Colonic mucosa (tissue), 4 donors: ENCODE measurements at regions not wholly inside any gene's neighbourhood (a gene's known extent, or its start where the extent isn't known, plus 50 kb on each side); places are given as distances from the start of the nearest gene placed in this dataset.
"Not testable (repeated sequence)": the region's sequence is repeated elsewhere in the genome, so short reads cannot be mapped to it uniquely, and the experiment has no call there.

Experiments
- DNase-seq: peaks from one replicate; pipeline ENCODE4 v3.0.0-alpha.2; 2020
- H3K27ac ChIP-seq: fragments of 200-600 bp; one replicate; pipeline ENCODE4 v1.8.0; 2021
- H3K27me3 ChIP-seq: fragments of 200-600 bp; one replicate; pipeline ENCODE4 v1.8.0; 2021
- H3K36me3 ChIP-seq: fragments of 200-600 bp; one replicate; pipeline ENCODE4 v1.8.0; 2021
- H3K4me1 ChIP-seq: fragments of 200-600 bp; one replicate; pipeline ENCODE4 v1.8.0; 2021; ENCODE audit warnings: mild to moderate bottlenecking
- H3K4me3 ChIP-seq: fragments of 200-600 bp; one replicate; pipeline ENCODE4 v1.8.0; 2021
- H3K9ac ChIP-seq, 2 donors: one replicate each; pipeline ENCODE4 v1.7.0; 2013; ENCODE audit warnings: control low read depth in 2 of 2, low read depth in 2 of 2, low read length in 2 of 2
- H3K9me3 ChIP-seq: fragments of 200-600 bp; one replicate; pipeline ENCODE4 v1.8.0; 2021
- CTCF ChIP-seq: fragments of 200-600 bp; IDR thresholded peaks from one replicate; pipeline ENCODE4 v1.8.0; 2022; ENCODE audit warnings: antibody characterized with exemption, mild to moderate bottlenecking
- intact Hi-C: fragments of 100-400 bp; cut with DNase I; formaldehyde crosslinking; loops from one replicate; pipeline ENCODE4 v1.14.1; 2022
- donor health status: healthy.
- donor health status: DM: no; HTN: no; CAD: no.
- donor health status: DM: no; HTN: no; CAD: no.

- no peak for TF ChIP-seq CTCF
- no peak for DNase-seq
- intact Hi-C loops, result no loop called here
- H3K4me1 ChIP-seq, result no peaks in the 10 kb centered on the region
- no peaks in the 10 kb centered on the region for H3K27me3 ChIP-seq
- H3K9me3 ChIP-seq, result no peaks in the 10 kb centered on the region
- no peak overlapping the region for H3K27ac ChIP-seq
- H3K36me3 ChIP-seq, result no peaks in the 10 kb centered on the region
- no peak overlapping the region for H3K4me3 ChIP-seq
- H3K9ac ChIP-seq, result no peak overlapping the region
These were observed 89.9 kb downstream of the GPX5 start for GRCh38 chr6:28615616-28615954.

DNA sequence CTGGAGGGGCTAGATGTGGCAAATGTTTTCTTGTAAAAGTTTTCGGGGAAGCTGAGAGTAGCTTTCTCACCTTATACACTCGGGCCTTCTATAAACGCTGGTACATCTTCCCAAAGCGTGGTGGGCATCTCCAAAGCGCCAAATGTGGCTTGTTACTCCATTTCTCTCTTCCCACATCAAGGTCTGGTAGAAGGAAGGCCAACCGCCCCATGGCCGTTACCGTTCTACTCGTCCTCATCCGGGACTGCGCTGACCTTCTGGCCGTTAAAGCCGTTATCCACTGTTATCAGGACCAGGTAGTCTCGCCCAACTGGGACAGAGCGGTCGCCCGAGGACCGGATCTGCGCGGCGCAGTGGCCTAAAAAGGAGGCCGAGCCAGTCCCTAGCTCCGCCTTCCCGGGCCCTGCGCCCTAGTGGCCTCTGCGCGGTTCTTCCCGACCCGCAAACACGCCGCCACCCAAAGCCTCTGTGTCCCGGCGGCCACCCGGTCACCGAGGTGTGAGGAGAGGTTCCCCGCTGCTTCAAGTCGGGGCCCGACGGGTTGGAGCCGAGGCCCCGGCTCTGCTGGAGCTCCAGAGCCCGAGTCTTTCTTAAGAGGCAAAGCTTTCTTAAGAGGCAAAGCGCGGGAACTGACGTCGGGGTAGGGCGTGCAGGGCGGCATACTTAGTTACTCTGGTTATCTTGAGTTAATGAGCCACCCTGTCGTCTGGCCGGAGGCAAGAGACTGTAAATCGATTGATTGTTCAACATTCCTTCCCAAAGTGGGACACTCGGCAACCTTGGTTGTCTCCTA, 90.5 kb downstream of the GPX5 start:
- H3K4me1 ChIP-seq, result no peaks in the 10 kb centered on the region
- no peaks in the 10 kb centered on the region for H3K27me3 ChIP-seq
- H3K9ac ChIP-seq, result no peak overlapping the region
- H3K36me3 ChIP-seq, result no peaks in the 10 kb centered on the region
- H3K9me3 ChIP-seq, result no peaks in the 10 kb centered on the region
- DNase-seq, result no peak
- intact Hi-C loops, result no loop called here
- H3K27ac ChIP-seq, result no peak overlapping the region
- no peak for TF ChIP-seq CTCF
- H3K4me3 ChIP-seq, result no peak overlapping the region

DNA sequence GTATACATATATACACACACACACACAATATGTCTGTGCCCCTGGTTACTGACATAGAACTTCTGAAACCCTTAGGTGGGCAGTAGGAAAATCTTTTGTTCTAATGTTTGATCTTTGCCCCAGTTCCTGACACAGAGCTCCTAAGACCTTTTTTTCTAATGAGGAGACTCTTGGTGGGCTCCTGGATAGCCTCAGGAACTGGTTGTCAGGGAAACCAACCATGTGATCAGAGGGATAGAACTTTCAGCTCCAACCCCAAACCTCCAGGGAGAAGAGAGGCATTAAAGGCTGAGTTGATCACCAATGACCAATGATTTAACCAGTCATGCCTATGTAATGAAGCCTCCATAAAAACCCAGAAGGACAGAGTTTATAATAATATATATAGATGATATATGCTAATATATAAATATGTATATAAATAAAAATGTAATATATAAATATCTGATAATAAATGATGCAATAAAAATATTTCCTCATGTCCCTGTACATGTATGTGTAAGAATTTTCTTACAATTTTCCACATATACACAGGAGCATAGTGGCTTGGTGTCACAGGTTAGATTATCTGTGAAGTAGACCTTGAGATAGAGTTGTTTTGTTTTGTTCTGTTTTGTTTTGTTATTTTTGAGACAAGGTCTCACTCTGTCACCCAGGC, 93.3 kb downstream of the GPX5 start:
- no peaks in the 10 kb centered on the region for H3K36me3 ChIP-seq
- H3K4me1 ChIP-seq, result no peaks in the 10 kb centered on the region
- H3K27ac ChIP-seq, result no peak overlapping the region
- H3K4me3 ChIP-seq, result no peak overlapping the region
- TF ChIP-seq CTCF, result no peak
- no peak for DNase-seq
- H3K27me3 ChIP-seq, result no peaks in the 10 kb centered on the region
- H3K9me3 ChIP-seq, result no peaks in the 10 kb centered on the region
- intact Hi-C loops, result no loop called here
- H3K9ac ChIP-seq, result no peak overlapping the region

DNA sequence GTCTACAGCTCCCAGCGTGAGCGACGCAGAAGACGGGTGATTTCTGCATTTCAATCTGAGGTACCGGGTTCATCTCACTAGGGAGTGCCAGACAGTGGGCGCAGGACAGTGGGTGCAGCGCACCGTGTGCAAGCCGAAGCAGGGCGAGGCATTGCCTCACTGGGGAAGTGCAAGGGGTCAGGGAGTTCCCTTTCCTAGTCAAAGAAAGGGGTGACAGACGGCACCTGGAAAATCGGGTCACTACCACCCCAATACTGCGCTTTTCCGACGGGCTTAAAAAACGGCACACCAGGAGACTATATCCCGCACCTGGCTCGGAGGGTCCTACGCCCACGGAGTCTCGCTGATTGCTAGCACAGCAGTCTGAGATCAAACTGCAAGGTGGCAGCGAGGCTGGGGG, 95.6 kb downstream of the GPX5 start:
- H3K9me3 ChIP-seq, H3K4me1 ChIP-seq, H3K9ac ChIP-seq, H3K36me3 ChIP-seq, DNase-seq, H3K27ac ChIP-seq, H3K27me3 ChIP-seq, intact Hi-C loops, H3K4me3 ChIP-seq: not testable (repeated sequence)

DNA sequence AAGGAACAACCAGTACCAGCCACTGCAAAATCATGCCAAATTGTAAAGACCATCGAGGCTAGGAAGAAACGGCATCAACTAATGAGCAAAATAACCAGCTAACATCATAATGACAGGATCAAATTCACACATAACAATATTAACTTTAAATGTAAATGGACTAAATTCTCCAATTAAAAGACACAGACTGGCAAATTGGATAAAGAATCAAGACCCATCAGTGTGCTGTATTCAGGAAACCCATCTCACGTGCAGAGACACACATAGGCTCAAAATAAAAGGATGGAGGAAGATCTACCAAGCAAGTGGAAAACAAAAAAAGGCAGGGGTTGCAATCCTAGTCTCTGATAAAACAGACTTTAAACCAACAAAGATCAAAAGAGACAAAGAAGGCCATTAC, 97.6 kb downstream of the GPX5 start:
- H3K27me3 ChIP-seq, H3K9ac ChIP-seq, H3K4me1 ChIP-seq, intact Hi-C loops, DNase-seq, H3K36me3 ChIP-seq, H3K27ac ChIP-seq, H3K4me3 ChIP-seq, H3K9me3 ChIP-seq: not testable (repeated sequence)

DNA sequence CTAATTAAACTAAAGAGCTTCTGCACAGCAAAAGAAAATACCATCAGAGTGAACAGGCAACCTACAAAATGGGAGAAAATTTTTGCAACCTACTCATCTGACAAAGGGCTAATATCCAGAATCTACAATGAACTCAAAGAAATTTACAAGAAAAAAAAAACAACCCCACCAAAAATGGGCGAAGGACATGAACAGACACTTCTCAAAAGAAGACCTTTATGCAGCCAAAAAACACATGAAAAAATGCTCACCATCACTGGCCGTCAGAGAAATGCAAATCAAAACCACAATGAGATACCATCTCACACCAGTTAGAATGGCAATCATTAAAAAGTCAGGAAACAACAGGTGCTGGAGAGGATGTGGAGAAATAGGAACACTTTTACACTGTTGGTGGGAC, 100.7 kb downstream of the GPX5 start:
- H3K9me3 ChIP-seq, H3K27ac ChIP-seq, H3K9ac ChIP-seq, DNase-seq, H3K27me3 ChIP-seq, H3K4me3 ChIP-seq, H3K4me1 ChIP-seq, intact Hi-C loops, H3K36me3 ChIP-seq: not testable (repeated sequence)

DNA sequence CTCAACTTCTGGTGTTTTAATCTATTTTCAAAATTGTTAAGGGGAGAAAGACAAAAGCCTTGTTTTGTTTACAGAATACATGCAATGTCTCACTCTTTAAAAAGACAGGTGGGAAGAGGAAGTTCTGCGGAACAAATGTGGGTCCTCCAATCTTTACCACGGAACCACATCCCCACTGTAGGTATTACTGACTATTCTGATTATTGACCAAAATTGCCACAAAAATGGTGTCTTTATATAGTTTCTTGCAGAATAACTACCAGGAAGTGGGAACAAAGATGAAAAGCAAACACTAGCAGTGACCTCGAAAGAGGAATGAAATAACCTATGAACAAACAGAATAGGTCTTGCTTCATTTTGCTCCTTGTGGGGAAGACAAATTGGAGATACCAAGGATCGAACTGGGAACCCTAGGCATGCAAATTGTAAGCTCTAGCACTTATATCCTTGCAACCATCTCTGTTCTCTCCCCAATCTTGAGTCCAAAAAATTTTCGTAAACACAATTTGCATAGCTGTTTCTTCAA, 106.7 kb downstream of the GPX5 start:
- no peak overlapping the region for H3K9ac ChIP-seq
- TF ChIP-seq CTCF, result no peak
- H3K27me3 ChIP-seq, result peaks cover 29% of the 10 kb centered on the region
- no peaks in the 10 kb centered on the region for H3K4me1 ChIP-seq
- no peak for DNase-seq
- H3K9me3 ChIP-seq, result no peaks in the 10 kb centered on the region
- intact Hi-C loops, result no loop called here
- H3K27ac ChIP-seq, result no peak overlapping the region
- no peak overlapping the region for H3K4me3 ChIP-seq
- no peaks in the 10 kb centered on the region for H3K36me3 ChIP-seq
